Forelimb muscle (tissue), 1 donor: ENCODE measurements at regions not wholly inside any gene's neighbourhood (a gene's known extent, or its start where the extent isn't known, plus 50 kb on each side); places are given as distances from the start of the nearest gene placed in this dataset.
"Not testable (repeated sequence)": the region's sequence is repeated elsewhere in the genome, so short reads cannot be mapped to it uniquely, and the experiment has no call there.

Experiments
- DNase-seq: peaks from one replicate; pipeline ENCODE4 v3.0.0-alpha.2; 2013; ENCODE audit warnings: low read depth

GRCh38 chr4:27358269-27358668 is 497.6 kb downstream of the STIM2 start:
- no peak for DNase-seq

GRCh38 chr4:27360131-27360530 is 499.5 kb downstream of the STIM2 start:
- DNase-seq = no peak

- DNase-seq = peak; percentile 36
These were observed 500.2 kb downstream of the STIM2 start for GRCh38 chr4:27360790-27361267.

- no peak for DNase-seq
These were observed 503.9 kb downstream of the STIM2 start for GRCh38 chr4:27364509-27364908.

- DNase-seq = peak; percentile 17
These were observed 505.6 kb downstream of the STIM2 start for GRCh38 chr4:27366104-27366823.

- no peak for DNase-seq
These were observed 508.1 kb downstream of the STIM2 start for GRCh38 chr4:27368781-27369180.

GRCh38 chr4:27381815-27382214 is 521.2 kb downstream of the STIM2 start:
- DNase-seq = no peak

GRCh38 chr4:27387711-27388110 is 527.1 kb downstream of the STIM2 start:
- no peak for DNase-seq

- peak; percentile 44 for DNase-seq
These were observed 537.2 kb downstream of the STIM2 start for GRCh38 chr4:27397886-27398285.

GRCh38 chr4:27398631-27399310 is 538.1 kb downstream of the STIM2 start:
- peak; percentile 86 for DNase-seq

GRCh38 chr4:27407616-27408015 is 547.0 kb downstream of the STIM2 start:
- DNase-seq = no peak

GRCh38 chr4:27412613-27413012 is 552.0 kb downstream of the STIM2 start:
- no peak for DNase-seq

GRCh38 chr4:27414887-27415731 is 554.5 kb downstream of the STIM2 start:
- DNase-seq = peak; percentile 92

- no peak for DNase-seq
These were observed 568.0 kb downstream of the STIM2 start for GRCh38 chr4:27428661-27429060.

- DNase-seq = peak; percentile 78
These were observed 568.8 kb downstream of the STIM2 start for GRCh38 chr4:27429364-27429871.

GRCh38 chr4:27442146-27442545 is 581.5 kb downstream of the STIM2 start:
- DNase-seq = no peak

- not testable (repeated sequence) for DNase-seq
These were observed 582.0 kb downstream of the STIM2 start for GRCh38 chr4:27442661-27443060.

GRCh38 chr4:27463816-27464215 is 603.2 kb downstream of the STIM2 start:
- no peak for DNase-seq

GRCh38 chr4:27467351-27467750 is 606.7 kb downstream of the STIM2 start:
- no peak for DNase-seq

GRCh38 chr4:27472364-27472763 is 611.7 kb downstream of the STIM2 start:
- no peak for DNase-seq

GRCh38 chr4:27474691-27475090 is 614.0 kb downstream of the STIM2 start:
- DNase-seq = no peak

GRCh38 chr4:27484216-27484615 is 623.6 kb downstream of the STIM2 start:
- no peak for DNase-seq
